Muscle of leg (tissue), 3 donors: ENCODE measurements at regions not wholly inside any gene's neighbourhood (a gene's known extent, or its start where the extent isn't known, plus 50 kb on each side); places are given as distances from the start of the nearest gene placed in this dataset.

Experiments
- DNase-seq: peaks from one replicate; pipeline ENCODE4 v3.0.0; 2013
- H3K27ac ChIP-seq: one replicate; pipeline ENCODE4 v1.5.1; 2013; ENCODE audit warnings: mild to moderate bottlenecking, low read length, control low read depth
- H3K27me3 ChIP-seq: one replicate; pipeline ENCODE4 v1.6.1; 2013; ENCODE audit warnings: low read length; ENCODE audit not compliant: control insufficient read depth, insufficient read depth
- H3K36me3 ChIP-seq: one replicate; pipeline ENCODE4 v1.6.1; 2013; ENCODE audit warnings: low read length; ENCODE audit not compliant: control insufficient read depth, insufficient read depth
- H3K4me1 ChIP-seq: one replicate; pipeline ENCODE4 v1.6.1; 2013; ENCODE audit warnings: low read length; ENCODE audit not compliant: control insufficient read depth, insufficient read depth
- H3K4me3 ChIP-seq: one replicate; pipeline ENCODE4 v1.5.1; 2013; ENCODE audit warnings: low read length, control low read depth
- H3K9me3 ChIP-seq: replicated peaks from 2 replicates; pipeline ENCODE4 v1.6.1; 2013; ENCODE audit warnings: low read depth, low read length; ENCODE audit not compliant: control insufficient read depth
- WGBS: methylation state at CpG from one replicate; pipeline ENCODE4 v1.1.5; 2013; ENCODE audit warnings: missing lambda C conversion rate; ENCODE audit not compliant: insufficient coverage; 5-methylcytosine and 5-hydroxymethylcytosine counted together

- no peaks in the 10 kb centered on the region for H3K36me3 ChIP-seq
Measured at GRCh38 chr9:90299968-90300367, 342.7 kb downstream of the DIRAS2 start.

DNA sequence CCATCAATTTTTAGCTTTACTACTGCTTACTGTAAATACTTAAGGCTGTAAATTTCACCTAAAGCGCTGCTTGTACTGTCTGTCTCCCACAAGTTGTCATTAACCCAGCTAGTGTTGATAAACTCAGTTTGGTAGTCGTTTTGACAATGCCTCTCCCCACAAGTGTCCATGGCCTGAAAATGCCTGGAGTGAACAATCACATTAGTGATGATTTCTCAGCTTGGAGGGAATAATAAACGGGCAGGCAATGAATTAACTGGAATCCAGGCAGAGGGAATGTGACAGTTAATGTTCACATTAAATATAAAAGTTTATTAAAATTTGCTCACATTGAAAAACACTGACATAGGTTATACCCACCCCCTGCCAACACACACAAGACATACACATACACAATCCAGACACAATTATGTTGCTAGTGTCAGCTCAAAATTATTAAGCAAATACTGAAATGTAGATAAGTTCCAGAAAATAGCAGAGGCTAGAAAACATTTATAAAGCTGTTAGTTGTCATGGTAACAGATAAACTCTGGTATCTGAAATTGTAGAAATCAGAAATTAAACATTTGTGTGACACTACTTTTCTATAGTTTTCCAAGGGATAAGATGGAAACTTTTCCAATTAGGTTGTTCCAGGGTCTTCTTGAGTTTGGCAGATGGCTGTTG is 341.9 kb downstream of the DIRAS2 start:
- DNase-seq, result peak; percentile 15
- H3K4me3 ChIP-seq, result no peak overlapping the region

More at GRCh38 chr9:90299968-90300367, 342.7 kb downstream of the DIRAS2 start:
- H3K4me3 ChIP-seq, result no peak overlapping the region
- peaks cover 4% of the 10 kb centered on the region for H3K4me1 ChIP-seq
- WGBS, result 75% methylated on average over 1 of the region's 5 CpGs
- no peaks in the 10 kb centered on the region for H3K9me3 ChIP-seq
- no peak for DNase-seq
- H3K27me3 ChIP-seq, result no peaks in the 10 kb centered on the region
- no peak overlapping the region for H3K27ac ChIP-seq

GRCh38 chr9:90301277-90301653 is 341.4 kb downstream of the DIRAS2 start:
- WGBS, result 11% methylated on average over 3 of the region's 8 CpGs
- peak; percentile 77 for DNase-seq
- Histone ChIP-seq H3K36me3 (no peaks in the 10 kb centered on the region), H3K4me1 (peaks cover 9% of the 10 kb centered on the region), H3K27ac (no peak overlapping the region), H3K27me3 (no peaks in the 10 kb centered on the region), H3K9me3 (no peaks in the 10 kb centered on the region), H3K4me3 (no peak overlapping the region)

More for the DNA sequence above, 341.9 kb downstream of the DIRAS2 start:
- no peaks in the 10 kb centered on the region for H3K9me3 ChIP-seq
- H3K27ac ChIP-seq, result no peak overlapping the region
- H3K36me3 ChIP-seq, result no peaks in the 10 kb centered on the region
- peaks cover 4% of the 10 kb centered on the region for H3K4me1 ChIP-seq
- H3K27me3 ChIP-seq, result no peaks in the 10 kb centered on the region
- WGBS, result no CpG with 5 or more reads among the region's 3 CpGs

GRCh38 chr9:90303655-90304054 is 339.0 kb downstream of the DIRAS2 start:
- DNase-seq, result no peak
- no peak overlapping the region for H3K4me3 ChIP-seq
- H3K27me3 ChIP-seq, result no peaks in the 10 kb centered on the region
- 80% methylated on average over 1 of the region's 4 CpGs for WGBS
- H3K9me3 ChIP-seq, result no peaks in the 10 kb centered on the region
- H3K27ac ChIP-seq, result no peak overlapping the region
- no peaks in the 10 kb centered on the region for H3K36me3 ChIP-seq
- H3K4me1 ChIP-seq, result peaks cover 30% of the 10 kb centered on the region

GRCh38 chr9:90306158-90306557 is 336.5 kb downstream of the DIRAS2 start:
- no peaks in the 10 kb centered on the region for H3K36me3 ChIP-seq
- 63% methylated on average over 8 of the region's 11 CpGs for WGBS
- peak; percentile 10 for DNase-seq
- peaks cover 35% of the 10 kb centered on the region for H3K4me1 ChIP-seq
- H3K9me3 ChIP-seq, result no peaks in the 10 kb centered on the region
- no peaks in the 10 kb centered on the region for H3K27me3 ChIP-seq
- no peak overlapping the region for H3K4me3 ChIP-seq
- no peak overlapping the region for H3K27ac ChIP-seq

DNA sequence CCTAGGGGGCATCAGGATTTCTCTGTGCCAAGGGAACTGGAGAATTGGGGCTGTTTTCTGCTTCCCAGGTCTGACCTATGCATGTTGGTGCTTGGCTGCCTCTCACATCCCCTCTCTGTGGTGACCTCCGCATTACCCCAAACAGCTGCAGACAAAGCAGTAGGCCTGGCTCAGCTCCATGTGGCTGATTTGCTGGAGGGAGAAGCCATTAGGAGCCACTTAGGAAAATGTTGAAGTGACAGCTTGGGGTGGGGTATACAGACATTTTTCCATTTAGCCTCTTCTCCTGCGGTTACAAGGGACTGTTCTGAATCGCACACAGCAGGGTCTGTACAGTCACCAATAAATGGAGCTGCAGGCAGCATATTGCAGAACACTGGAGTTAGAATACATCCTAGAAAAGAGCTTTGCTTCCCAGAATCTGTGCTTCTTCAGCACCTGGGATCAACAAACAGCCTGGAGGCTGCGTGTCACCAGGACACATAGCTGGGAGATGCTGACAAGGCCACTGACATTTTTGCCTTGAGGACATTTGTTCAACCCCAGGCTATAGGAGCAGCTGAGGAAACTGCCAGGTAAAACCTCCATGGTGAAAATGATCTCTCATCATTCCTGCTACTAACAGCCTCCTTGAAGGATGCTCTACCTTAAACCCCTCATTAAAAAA is 335.3 kb downstream of the DIRAS2 start:
- peak; percentile 94 for DNase-seq
- 27% methylated on average over 3 of the region's 4 CpGs for WGBS
- peak overlapping the region; percentile 52 for H3K27ac ChIP-seq

DNA sequence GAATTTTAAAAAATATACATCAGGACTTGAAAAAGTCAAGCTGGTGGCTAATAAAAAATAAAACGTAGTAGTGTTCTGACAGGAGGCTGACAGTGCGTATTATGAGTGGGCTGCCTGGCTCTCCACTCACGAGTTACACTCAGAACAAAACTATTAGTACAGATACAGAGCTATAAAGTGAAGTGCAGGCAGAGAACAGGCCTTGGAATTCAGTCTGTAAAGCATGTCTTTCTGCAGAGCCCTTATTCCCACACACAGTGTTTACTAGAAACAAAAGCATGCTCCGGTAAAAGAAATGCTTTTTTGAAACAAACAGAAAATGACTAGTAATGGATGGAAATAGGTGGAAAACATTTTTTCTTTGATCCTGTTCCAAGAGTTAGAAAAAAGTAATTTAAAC is 334.7 kb downstream of the DIRAS2 start:
- no CpG with 5 or more reads among the region's 4 CpGs for WGBS
- peak; percentile 53 for DNase-seq
- peaks cover 30% of the 10 kb centered on the region for H3K4me1 ChIP-seq
- H3K9me3 ChIP-seq, result no peaks in the 10 kb centered on the region
- H3K36me3 ChIP-seq, result no peaks in the 10 kb centered on the region
- peak overlapping the region; percentile 52 for H3K27ac ChIP-seq
- no peaks in the 10 kb centered on the region for H3K27me3 ChIP-seq
- no peak overlapping the region for H3K4me3 ChIP-seq

More for the DNA sequence above, 335.3 kb downstream of the DIRAS2 start:
- no peaks in the 10 kb centered on the region for H3K36me3 ChIP-seq
- peaks cover 30% of the 10 kb centered on the region for H3K4me1 ChIP-seq
- H3K4me3 ChIP-seq, result no peak overlapping the region
- no peaks in the 10 kb centered on the region for H3K27me3 ChIP-seq
- H3K9me3 ChIP-seq, result no peaks in the 10 kb centered on the region

- Histone ChIP-seq H3K27me3 (no peaks in the 10 kb centered on the region), H3K36me3 (no peaks in the 10 kb centered on the region), H3K9me3 (no peaks in the 10 kb centered on the region), H3K4me3 (no peak overlapping the region), H3K4me1 (peaks cover 30% of the 10 kb centered on the region), H3K27ac (peak overlapping the region; percentile 52)
- 30% methylated on average over 2 of the region's 4 CpGs for WGBS
- peak; percentile 89 for DNase-seq
Measured at GRCh38 chr9:90308691-90309090, 333.9 kb downstream of the DIRAS2 start.

GRCh38 chr9:90309809-90310520 is 332.7 kb downstream of the DIRAS2 start:
- Histone ChIP-seq H3K27me3 (no peaks in the 10 kb centered on the region), H3K4me3 (no peak overlapping the region), H3K36me3 (no peaks in the 10 kb centered on the region), H3K9me3 (no peaks in the 10 kb centered on the region), H3K4me1 (peaks cover 30% of the 10 kb centered on the region), H3K27ac (no peak overlapping the region)
- no peak for DNase-seq
- WGBS, result 79% methylated on average over 3 of the region's 7 CpGs

GRCh38 chr9:90310521-90310876 is 332.1 kb downstream of the DIRAS2 start:
- H3K4me3 ChIP-seq, result no peak overlapping the region
- H3K4me1 ChIP-seq, result peaks cover 30% of the 10 kb centered on the region
- no peak overlapping the region for H3K27ac ChIP-seq
- no peaks in the 10 kb centered on the region for H3K27me3 ChIP-seq
- no peaks in the 10 kb centered on the region for H3K9me3 ChIP-seq
- no peaks in the 10 kb centered on the region for H3K36me3 ChIP-seq
- WGBS, result no CpG with 5 or more reads among the region's 1 CpG
- no peak for DNase-seq
